GM10248 (cell line): ENCODE measurements at regions not wholly inside any gene's neighbourhood (a gene's known extent, or its start where the extent isn't known, plus 50 kb on each side); places are given as distances from the start of the nearest gene placed in this dataset.
A peak's percentile ranks its signal among the peaks of the same experiment; 100 is the strongest.

ENCODE experiments used
- CTCF ChIA-PET: fragments of 300-600 bp; sonication (Branson Sonifier 250); formaldehyde crosslinking; extraction: SDS; loops from one replicate; lab custom pipeline; 2021; ENCODE audit warnings: antibody characterized with exemption; lab: Yijun Ruan, JAX
- POLR2A ChIA-PET: fragments of 350-650 bp; sonication (Branson Sonifier 250); formaldehyde crosslinking; extraction: SDS; loops from one replicate; lab custom pipeline; 2020; ENCODE audit warnings: antibody characterized with exemption; lab: Yijun Ruan, JAX
- DNase-seq: peaks from one replicate; pipeline ENCODE4 v3.0.0; 2012; ENCODE audit errors: extremely low spot score
- TF ChIP-seq, protein P1 (sequence below): IDR thresholded peaks from 2 replicates; pipeline ENCODE4 v1.5.1; 2012; ENCODE audit warnings: mild to moderate bottlenecking, low read depth; ENCODE audit errors: extremely low read depth, missing control alignments, control extremely low read depth

DNA sequence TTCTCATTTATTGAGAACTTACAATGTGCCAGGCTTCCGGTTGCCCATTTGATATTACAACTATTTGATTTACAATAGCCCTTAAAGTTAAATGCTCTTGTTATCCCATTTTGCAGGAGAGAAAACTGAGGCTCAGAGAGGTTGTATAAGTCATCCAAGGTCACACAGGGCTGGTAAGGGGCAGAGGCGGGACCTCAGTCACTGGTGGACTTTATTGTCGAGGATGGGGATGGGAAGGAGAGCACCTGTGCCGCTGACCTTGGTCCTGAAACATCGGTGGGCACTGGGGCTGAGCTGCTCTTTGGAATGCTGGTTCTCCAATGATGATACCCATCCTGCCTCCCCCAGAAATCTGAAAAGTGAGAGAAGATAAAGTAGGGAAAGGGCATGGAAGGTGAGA is 265.4 kb downstream of the MIAT start:
- ChIA-PET CTCF (no interaction called here), POLR2A (no interaction called here)
- TF ChIP-seq, protein P1, sequence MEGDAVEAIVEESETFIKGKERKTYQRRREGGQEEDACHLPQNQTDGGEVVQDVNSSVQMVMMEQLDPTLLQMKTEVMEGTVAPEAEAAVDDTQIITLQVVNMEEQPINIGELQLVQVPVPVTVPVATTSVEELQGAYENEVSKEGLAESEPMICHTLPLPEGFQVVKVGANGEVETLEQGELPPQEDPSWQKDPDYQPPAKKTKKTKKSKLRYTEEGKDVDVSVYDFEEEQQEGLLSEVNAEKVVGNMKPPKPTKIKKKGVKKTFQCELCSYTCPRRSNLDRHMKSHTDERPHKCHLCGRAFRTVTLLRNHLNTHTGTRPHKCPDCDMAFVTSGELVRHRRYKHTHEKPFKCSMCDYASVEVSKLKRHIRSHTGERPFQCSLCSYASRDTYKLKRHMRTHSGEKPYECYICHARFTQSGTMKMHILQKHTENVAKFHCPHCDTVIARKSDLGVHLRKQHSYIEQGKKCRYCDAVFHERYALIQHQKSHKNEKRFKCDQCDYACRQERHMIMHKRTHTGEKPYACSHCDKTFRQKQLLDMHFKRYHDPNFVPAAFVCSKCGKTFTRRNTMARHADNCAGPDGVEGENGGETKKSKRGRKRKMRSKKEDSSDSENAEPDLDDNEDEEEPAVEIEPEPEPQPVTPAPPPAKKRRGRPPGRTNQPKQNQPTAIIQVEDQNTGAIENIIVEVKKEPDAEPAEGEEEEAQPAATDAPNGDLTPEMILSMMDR, result no peak
- no peak for DNase-seq

DNA sequence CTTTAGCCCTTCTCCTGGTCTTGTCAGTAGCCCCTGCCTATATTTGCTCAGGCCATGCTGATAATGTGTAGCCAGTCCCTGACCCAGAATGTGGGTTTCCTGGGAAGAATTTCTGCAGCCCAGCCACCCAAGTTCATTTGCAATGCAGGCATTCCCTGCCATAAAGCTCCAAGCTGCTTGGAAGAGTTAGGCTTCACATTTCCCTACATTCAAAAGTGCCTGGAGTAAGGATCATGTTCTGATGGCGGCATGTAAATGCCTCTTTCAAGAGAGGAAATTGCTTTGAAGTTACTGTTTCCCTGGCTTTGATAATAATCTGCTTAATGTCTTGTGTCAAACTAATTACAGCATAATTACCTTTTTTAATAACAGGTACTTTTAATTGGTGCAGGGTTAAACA is 266.1 kb downstream of the MIAT start:
- no peak for DNase-seq
- ChIA-PET POLR2A (no interaction called here), CTCF (no interaction called here)
- TF ChIP-seq, protein P1, result no peak

DNA sequence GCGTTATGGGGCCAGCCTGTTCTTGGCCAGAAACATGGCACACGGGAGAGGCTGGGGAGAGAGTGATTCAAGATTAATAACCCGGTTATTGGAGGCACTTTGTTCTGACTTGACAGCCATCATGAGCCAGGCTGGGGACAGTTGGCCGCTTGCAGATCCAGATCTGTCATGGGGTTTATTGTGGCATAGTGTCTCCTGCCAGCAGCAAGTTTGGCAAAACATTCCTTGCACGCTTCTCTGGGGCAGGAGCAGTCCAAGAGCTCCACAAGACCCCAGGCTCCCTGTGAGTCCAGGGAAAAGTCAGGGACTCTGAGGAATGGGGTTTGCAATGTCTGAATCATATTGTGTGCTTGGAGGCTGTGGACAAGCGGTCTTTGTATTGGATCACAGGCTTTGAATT is 270.4 kb downstream of the MIAT start:
- TF ChIP-seq, protein P1, result no peak
- POLR2A ChIA-PET, result no interaction called here
- no peak for DNase-seq
- CTCF ChIA-PET, result interaction anchor here (1.0 kb wide), 1 partner anchor 22 kb away, joined by 4 read pairs; no protein-coding TSS in a partner anchor

DNA sequence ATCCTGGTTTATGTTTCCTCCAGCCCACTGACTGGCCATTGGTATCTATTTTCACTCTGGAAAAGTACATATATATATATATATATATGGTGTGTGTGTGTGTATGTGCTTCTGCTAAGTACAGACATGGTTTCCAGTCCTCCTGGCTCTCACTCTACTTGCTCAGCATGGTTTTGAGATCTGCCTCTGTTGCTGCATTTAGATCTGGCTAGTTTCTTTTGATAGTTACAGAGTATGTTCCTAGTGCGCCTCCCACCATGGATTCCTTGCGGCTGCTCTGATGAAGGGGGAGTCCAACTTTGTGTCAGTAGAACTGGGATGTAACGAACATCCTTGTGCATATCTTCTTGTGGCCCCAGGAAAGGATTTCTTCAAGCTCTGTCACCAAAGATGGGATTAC is 274.1 kb downstream of the MIAT start:
- POLR2A ChIA-PET, result no interaction called here
- DNase-seq, result no peak
- CTCF ChIA-PET, result no interaction called here
- TF ChIP-seq, protein P1, result no peak

DNA sequence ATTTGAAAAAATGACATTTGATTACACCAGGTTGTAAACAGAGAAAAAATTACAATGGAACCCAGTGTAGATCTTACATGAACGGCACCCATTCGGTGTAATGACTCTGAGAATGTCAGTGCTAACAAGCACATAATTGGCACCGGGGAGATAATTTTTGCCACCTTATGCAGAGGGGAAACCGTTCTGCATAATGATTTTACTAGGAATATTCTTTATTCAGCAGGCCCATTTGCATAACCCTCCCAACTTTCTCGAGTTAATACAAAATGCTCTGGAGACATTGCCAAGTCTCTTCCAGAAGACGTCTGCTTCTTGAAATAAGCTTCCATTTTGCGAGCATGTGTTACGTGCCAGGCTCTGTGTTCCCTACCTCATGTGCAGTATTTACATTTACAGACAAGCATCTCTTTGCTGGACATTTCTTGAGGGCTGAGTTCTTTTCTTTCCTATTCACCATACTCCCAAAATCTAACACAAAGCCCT is 275.8 kb downstream of the MIAT start:
- TF ChIP-seq, protein P1, result no peak
- ChIA-PET CTCF (no interaction called here), POLR2A (no interaction called here)
- DNase-seq, result no peak

DNA sequence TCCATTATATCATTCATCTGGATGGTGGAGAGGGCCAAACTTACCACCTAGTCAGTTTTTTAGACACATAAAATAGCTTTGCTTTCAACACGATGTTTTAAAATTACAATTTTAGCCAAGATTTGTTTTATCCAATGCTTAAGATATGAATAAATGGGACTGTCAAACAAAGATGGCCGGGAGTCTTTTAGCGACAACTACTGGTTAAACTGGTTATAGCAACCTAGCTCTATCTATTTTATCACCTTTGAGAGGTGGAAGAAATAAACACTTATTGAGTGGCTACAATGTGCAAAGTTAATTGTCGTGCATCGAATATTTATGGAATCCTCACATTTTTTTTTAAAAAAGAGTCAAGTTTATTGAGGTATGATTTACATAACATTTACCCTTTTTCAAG is 279.8 kb downstream of the MIAT start:
- TF ChIP-seq, protein P1, result peak; percentile 1
- DNase-seq, result no peak
- ChIA-PET CTCF (no interaction called here), POLR2A (no interaction called here)

DNA sequence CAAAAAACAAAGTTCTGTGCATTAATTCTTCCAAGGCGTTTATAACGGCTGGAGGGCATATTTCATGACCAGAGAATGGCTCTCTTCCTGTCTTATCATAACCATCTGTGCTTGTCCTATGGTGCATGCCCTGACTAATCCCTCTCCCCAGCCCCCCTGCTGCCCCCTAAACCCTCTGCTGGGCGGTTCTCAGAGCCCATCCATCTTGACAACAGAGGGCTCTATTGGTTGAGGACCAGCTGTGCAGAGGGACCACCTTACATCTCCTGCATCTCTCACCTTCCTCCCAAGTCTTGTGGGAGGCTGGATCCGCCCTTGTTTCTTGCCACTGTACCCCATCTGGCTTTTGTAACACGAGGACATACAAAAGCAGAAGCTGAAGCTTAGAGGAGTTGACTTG is 282.1 kb downstream of the MIAT start:
- TF ChIP-seq, protein P1, result no peak
- CTCF ChIA-PET, result no interaction called here
- DNase-seq, result no peak
- POLR2A ChIA-PET, result no interaction called here
